Fibroblast of the aortic adventitia (primary cell): ENCODE measurements at regions not wholly inside any gene's neighbourhood (a gene's known extent, or its start where the extent isn't known, plus 50 kb on each side); places are given as distances from the start of the nearest gene placed in this dataset.

ENCODE experiments used
- DNase-seq: peaks from one replicate; pipeline ENCODE4 v3.0.0-alpha.2; 2010; ENCODE audit warnings: low read depth
- H3K4me3 ChIP-seq: 2 replicates; pipeline ENCODE4 v1.5.1; 2011; ENCODE audit warnings: low read depth, mild to moderate bottlenecking, control low read depth, low read length, moderate library complexity
- CTCF ChIP-seq: IDR thresholded peaks from 2 replicates; pipeline ENCODE4 v1.5.1; 2011; ENCODE audit warnings: mild to moderate bottlenecking, low read length, control low read depth, inconsistent platforms; ENCODE audit not compliant: insufficient read depth

- TF ChIP-seq CTCF, result no peak
Observed at GRCh38 chr2:138132108-138132507, 167.8 kb downstream of the HNMT start.

GRCh38 chr2:138137949-138138348 lies 173.7 kb downstream of the HNMT start:
- no peak for TF ChIP-seq CTCF
- no peak for DNase-seq
- H3K4me3 ChIP-seq, result no peak overlapping the region

More at GRCh38 chr2:138132108-138132507, 167.8 kb downstream of the HNMT start:
- H3K4me3 ChIP-seq, result no peak overlapping the region
- no peak for DNase-seq

- no peak for TF ChIP-seq CTCF
- H3K4me3 ChIP-seq, result no peak overlapping the region
- no peak for DNase-seq
Observed at GRCh38 chr2:138147796-138148195, 183.5 kb downstream of the HNMT start.

GRCh38 chr2:138155304-138155703 lies 191.0 kb downstream of the HNMT start:
- no peak for TF ChIP-seq CTCF
- H3K4me3 ChIP-seq, result no peak overlapping the region
- no peak for DNase-seq

GRCh38 chr2:138157372-138157771 lies 193.1 kb downstream of the HNMT start:
- no peak overlapping the region for H3K4me3 ChIP-seq
- no peak for TF ChIP-seq CTCF
- DNase-seq, result no peak

- H3K4me3 ChIP-seq, result no peak overlapping the region
- TF ChIP-seq CTCF, result no peak
- no peak for DNase-seq
Observed at GRCh38 chr2:138170485-138170884, 206.2 kb downstream of the HNMT start.

- H3K4me3 ChIP-seq, result no peak overlapping the region
- no peak for TF ChIP-seq CTCF
- DNase-seq, result no peak
Observed at GRCh38 chr2:138171244-138171643, 207.0 kb downstream of the HNMT start.
